Bronchial epithelial cell (primary cell): ENCODE measurements at regions not wholly inside any gene's neighbourhood (a gene's known extent, or its start where the extent isn't known, plus 50 kb on each side); places are given as distances from the start of the nearest gene placed in this dataset.

Source experiments
- DNase-seq: peaks from one replicate; pipeline ENCODE4 v3.0.0-alpha.2; 2010; ENCODE audit warnings: low read depth
- FAIRE-seq: peaks from 2 replicates; lab custom pipeline; 2011; peaks lifted over from hg19 to GRCh38; lab: Jason Lieb, UNC
- H3K27me3 ChIP-seq: 2 replicates; pipeline ENCODE4 v1.5.1; 2011; ENCODE audit warnings: low read length; ENCODE audit not compliant: control insufficient read depth, insufficient read depth
- H3K36me3 ChIP-seq: 2 replicates; pipeline ENCODE4 v1.5.1; 2011; ENCODE audit warnings: low read length; ENCODE audit not compliant: control insufficient read depth, insufficient read depth
- H3K4me3 ChIP-seq: 2 replicates; pipeline ENCODE4 v1.5.1; 2011; ENCODE audit warnings: mild to moderate bottlenecking, low read depth, low read length, control low read depth
- TF ChIP-seq, protein P1 (sequence below): IDR thresholded peaks from 2 replicates; pipeline ENCODE4 v1.5.1; 2011; ENCODE audit warnings: mild to moderate bottlenecking, moderate library complexity, low read length, control low read depth, inconsistent platforms; ENCODE audit not compliant: insufficient read depth, severe bottlenecking

DNA sequence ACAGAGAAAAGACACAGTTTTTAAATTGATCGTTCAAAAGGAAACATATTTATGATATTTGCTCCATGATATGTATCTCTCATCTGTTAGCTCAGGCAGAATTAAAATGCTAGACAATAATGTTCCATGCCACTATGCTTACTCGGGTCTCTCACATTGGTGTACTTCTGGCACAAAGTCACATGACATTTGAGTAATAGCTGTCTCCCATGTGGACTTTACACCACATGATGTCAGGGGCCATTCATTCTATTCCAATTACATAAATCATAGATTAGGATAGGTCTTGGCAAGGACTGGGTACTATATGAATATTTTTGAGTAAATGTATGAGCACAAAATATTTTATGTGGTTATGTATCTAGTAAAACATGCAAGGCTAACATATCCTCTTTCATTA is 648.4 kb downstream of the PLA2G4A start:
- no peak for FAIRE-seq
- TF ChIP-seq, protein P1, sequence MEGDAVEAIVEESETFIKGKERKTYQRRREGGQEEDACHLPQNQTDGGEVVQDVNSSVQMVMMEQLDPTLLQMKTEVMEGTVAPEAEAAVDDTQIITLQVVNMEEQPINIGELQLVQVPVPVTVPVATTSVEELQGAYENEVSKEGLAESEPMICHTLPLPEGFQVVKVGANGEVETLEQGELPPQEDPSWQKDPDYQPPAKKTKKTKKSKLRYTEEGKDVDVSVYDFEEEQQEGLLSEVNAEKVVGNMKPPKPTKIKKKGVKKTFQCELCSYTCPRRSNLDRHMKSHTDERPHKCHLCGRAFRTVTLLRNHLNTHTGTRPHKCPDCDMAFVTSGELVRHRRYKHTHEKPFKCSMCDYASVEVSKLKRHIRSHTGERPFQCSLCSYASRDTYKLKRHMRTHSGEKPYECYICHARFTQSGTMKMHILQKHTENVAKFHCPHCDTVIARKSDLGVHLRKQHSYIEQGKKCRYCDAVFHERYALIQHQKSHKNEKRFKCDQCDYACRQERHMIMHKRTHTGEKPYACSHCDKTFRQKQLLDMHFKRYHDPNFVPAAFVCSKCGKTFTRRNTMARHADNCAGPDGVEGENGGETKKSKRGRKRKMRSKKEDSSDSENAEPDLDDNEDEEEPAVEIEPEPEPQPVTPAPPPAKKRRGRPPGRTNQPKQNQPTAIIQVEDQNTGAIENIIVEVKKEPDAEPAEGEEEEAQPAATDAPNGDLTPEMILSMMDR: no peak
- H3K4me3 ChIP-seq: no peak overlapping the region

GRCh38 chr1:187477535-187477934 is 648.8 kb downstream of the PLA2G4A start:
- FAIRE-seq: no peak
- Histone ChIP-seq H3K27me3 (no peaks in the 10 kb centered on the region), H3K4me3 (no peak overlapping the region), H3K36me3 (no peaks in the 10 kb centered on the region)
- DNase-seq: no peak
- TF ChIP-seq, protein P1: no peak

More for the DNA sequence above, 648.4 kb downstream of the PLA2G4A start:
- H3K27me3 ChIP-seq: no peaks in the 10 kb centered on the region
- peak; percentile 29 for DNase-seq
- H3K36me3 ChIP-seq: no peaks in the 10 kb centered on the region

DNA sequence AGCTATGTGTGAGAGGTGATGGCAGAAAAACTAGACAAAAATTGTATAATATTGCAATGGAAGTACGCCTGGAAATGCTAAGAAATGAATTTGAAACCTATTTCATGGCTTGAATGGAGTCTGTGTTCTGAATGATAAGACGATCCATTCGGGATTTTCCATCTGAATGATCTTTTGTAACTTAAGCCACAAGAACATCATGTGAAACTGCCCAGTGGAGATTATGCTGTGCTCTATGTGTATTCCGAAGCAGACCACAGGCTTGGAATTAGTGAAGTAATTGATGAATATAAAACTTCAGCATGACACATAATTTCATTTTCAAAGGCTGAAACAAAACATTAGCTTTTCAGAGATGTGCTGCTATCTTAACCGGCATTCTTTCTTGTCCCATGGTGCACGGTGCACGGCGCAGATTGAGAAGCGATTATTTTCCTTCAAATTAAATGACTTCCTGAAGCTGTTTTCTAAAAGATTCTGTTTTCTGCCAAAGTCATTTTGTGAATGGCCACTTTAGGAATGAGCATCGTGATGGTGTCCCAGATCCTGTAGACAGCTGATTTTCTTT is 652.9 kb downstream of the PLA2G4A start:
- TF ChIP-seq, protein P1: no peak
- DNase-seq (no peak), FAIRE-seq (no peak)
- Histone ChIP-seq H3K4me3 (no peak overlapping the region), H3K36me3 (no peaks in the 10 kb centered on the region), H3K27me3 (no peaks in the 10 kb centered on the region)

DNA sequence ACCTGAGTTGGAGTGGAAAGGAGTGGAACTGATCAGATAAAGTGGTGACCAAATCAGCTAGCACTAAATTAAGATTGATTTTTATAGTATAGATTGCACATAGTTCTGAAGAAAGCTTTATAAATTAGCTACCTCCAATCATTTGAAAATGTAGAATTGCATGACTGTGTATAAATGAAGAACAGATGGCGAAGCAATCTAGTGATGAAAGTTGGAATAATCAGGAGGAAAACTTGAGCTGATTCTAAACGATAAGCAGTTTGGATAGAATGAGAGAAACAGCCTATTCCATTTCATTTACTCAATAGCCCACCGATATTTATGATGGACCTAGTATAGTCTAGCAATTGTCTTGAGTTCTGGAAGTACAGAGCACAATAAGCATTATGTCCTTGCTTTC is 661.5 kb downstream of the PLA2G4A start:
- TF ChIP-seq, protein P1: no peak
- FAIRE-seq (no peak), DNase-seq (no peak)
- Histone ChIP-seq H3K27me3 (no peaks in the 10 kb centered on the region), H3K4me3 (no peak overlapping the region), H3K36me3 (no peaks in the 10 kb centered on the region)

DNA sequence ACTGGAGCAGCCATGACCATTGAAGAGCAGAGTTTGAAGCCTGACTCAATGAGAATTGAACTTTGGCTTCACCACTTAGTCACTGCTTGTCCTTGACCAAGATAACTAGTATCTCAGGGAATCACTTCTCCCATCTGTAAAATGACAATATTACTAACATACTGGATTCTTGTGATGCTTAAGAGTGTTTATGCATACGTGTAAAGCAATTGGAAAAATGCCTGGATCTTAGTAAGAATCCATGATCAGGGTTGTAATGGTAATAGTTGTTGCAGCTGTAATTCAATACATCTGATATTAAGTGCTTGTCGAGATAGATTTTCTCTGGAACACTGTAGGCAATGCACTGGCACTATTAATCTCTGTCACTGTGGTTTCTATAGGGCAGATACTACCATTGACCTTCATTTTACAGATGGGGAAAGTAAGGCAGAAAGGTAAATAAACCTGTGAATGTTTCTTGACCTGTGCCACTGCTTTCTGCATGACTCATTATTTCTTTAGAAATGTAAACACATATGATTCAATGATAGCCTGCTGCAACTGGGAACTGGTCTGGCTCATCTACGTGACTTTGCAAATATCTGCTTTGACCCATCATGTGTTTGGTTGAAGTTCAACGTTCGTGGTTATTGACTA is 662.5 kb downstream of the PLA2G4A start:
- no peaks in the 10 kb centered on the region for H3K36me3 ChIP-seq
- DNase-seq (peak; percentile 81), FAIRE-seq (no peak)
- no peak overlapping the region for H3K4me3 ChIP-seq
- TF ChIP-seq, protein P1: no peak
- no peaks in the 10 kb centered on the region for H3K27me3 ChIP-seq

- FAIRE-seq: no peak
- no peaks in the 10 kb centered on the region for H3K36me3 ChIP-seq
- DNase-seq: no peak
- TF ChIP-seq, protein P1: no peak
- no peak overlapping the region for H3K4me3 ChIP-seq
- H3K27me3 ChIP-seq: no peaks in the 10 kb centered on the region
Measured at GRCh38 chr1:187498028-187498427, 669.3 kb downstream of the PLA2G4A start.
